ENCODE measurements at regions not wholly inside any gene's neighbourhood (a gene's known extent, or its start where the extent isn't known, plus 50 kb on each side); places are given as distances from the start of the nearest gene placed in this dataset.

DNA sequence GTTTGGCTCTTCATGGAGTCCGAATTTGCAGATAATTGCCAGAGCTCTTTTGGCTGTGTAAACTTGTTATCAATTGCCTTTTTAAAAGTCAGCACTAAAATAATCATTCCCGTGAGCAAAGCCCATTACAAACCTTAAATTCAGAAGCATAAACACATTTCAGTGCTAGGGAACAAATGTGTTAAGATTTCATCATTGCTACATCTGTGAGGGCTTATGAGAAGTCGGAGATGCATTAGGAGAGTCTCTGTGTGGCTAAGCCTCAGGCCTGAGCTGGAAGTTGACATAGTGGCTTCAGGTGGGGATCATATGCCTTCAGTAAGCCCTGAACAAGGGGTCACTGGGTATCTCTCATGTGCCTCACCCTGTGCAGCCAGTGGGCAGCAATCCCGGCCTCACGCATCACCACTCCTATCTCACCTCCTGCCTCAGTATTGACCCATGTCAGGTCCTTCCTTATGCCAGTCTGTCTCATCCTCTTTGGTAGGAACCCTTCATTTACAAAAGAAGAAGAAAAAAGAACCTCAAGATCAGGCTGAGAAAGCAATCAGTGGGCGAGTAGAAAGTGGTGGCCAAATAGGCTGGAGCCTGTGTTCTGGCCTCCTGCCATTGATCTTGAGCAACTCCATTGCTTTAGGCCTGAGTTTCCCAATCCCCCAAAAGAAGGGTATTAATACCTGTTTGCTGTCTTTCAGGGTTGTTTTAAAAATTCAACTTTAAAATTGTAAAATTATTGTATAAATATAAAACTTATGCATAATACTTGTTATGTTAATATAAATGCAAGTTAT is 233.5 kb downstream of the IL20RB start:
- TF ChIP-seq, protein P1, sequence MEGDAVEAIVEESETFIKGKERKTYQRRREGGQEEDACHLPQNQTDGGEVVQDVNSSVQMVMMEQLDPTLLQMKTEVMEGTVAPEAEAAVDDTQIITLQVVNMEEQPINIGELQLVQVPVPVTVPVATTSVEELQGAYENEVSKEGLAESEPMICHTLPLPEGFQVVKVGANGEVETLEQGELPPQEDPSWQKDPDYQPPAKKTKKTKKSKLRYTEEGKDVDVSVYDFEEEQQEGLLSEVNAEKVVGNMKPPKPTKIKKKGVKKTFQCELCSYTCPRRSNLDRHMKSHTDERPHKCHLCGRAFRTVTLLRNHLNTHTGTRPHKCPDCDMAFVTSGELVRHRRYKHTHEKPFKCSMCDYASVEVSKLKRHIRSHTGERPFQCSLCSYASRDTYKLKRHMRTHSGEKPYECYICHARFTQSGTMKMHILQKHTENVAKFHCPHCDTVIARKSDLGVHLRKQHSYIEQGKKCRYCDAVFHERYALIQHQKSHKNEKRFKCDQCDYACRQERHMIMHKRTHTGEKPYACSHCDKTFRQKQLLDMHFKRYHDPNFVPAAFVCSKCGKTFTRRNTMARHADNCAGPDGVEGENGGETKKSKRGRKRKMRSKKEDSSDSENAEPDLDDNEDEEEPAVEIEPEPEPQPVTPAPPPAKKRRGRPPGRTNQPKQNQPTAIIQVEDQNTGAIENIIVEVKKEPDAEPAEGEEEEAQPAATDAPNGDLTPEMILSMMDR (IDR thresholded peaks at IDR 0.05), result no peak
- no peak for TF ChIP-seq POLR2A (IDR thresholded peaks at IDR 0.05)
